ENCODE measurements at regions not wholly inside any gene's neighbourhood (a gene's known extent, or its start where the extent isn't known, plus 50 kb on each side); places are given as distances from the start of the nearest gene placed in this dataset.
"Not testable (repeated sequence)": the region's sequence is repeated elsewhere in the genome, so short reads cannot be mapped to it uniquely, and the experiment has no call there.

GRCh38 chr1:144103156-144103880 is 131.5 kb upstream of the FAM72C start:
- TF ChIP-seq, protein P1, sequence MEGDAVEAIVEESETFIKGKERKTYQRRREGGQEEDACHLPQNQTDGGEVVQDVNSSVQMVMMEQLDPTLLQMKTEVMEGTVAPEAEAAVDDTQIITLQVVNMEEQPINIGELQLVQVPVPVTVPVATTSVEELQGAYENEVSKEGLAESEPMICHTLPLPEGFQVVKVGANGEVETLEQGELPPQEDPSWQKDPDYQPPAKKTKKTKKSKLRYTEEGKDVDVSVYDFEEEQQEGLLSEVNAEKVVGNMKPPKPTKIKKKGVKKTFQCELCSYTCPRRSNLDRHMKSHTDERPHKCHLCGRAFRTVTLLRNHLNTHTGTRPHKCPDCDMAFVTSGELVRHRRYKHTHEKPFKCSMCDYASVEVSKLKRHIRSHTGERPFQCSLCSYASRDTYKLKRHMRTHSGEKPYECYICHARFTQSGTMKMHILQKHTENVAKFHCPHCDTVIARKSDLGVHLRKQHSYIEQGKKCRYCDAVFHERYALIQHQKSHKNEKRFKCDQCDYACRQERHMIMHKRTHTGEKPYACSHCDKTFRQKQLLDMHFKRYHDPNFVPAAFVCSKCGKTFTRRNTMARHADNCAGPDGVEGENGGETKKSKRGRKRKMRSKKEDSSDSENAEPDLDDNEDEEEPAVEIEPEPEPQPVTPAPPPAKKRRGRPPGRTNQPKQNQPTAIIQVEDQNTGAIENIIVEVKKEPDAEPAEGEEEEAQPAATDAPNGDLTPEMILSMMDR (IDR thresholded peaks at IDR 0.05 in 8 of 11, conservative IDR thresholded peaks at IDR 0.05 in 3 of 11), result not testable (repeated sequence)
- not testable (repeated sequence) for TF ChIP-seq POLR2AphosphoS5 (IDR thresholded peaks at IDR 0.05)

All from spleen (tissue), 7 donors.